ENCODE measurements at regions not wholly inside any gene's neighbourhood (a gene's known extent, or its start where the extent isn't known, plus 50 kb on each side); places are given as distances from the start of the nearest gene placed in this dataset.

DNA sequence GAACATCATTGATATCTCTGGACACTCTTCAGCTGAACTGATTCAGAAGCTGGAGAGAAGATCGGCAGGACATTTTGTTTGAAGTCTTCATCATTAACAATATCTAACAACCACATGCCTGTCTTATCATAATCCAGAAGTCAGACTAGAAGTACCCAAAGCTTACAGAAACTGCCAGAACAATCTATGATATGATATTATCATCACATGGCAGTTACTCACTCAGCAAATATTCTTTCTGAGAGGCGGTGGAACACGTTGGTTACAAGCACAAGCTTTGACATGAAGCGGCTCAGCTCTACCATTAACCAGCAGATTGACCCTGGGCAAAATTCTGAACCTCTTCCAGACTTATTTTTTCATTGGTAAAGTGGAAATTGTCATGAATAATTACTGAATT lies 69.4 kb upstream of the KIT start (continued):
- peak; percentile 58; the same call in 1 of the 2 replicates for TF ChIP-seq MTA2 (IDR thresholded peaks at IDR 0.05; ENCODE audit: low read depth)
- TF ChIP-seq KLF6 (CRISPR knock-in tag; IDR thresholded peaks at IDR 0.05; ENCODE audit: borderline replicate concordance): no peak
- no peak for TF ChIP-seq MED1 (CRISPR knock-in tag; IDR thresholded peaks at IDR 0.05; ENCODE audit: borderline replicate concordance)
- TF ChIP-seq ZNF644 (tag; IDR thresholded peaks at IDR 0.05; ENCODE audit: low read depth): peak; percentile 51; the same call in 1 of the 2 replicates
- TF ChIP-seq MEF2A (IDR thresholded peaks at IDR 0.05; ENCODE audit: control insufficient read depth, low read depth, low read length): no peak
- no peak for TF ChIP-seq ZNF134 (CRISPR knock-in tag; conservative IDR thresholded peaks at IDR 0.05)
- no peak for TF ChIP-seq ZNF583 (CRISPR knock-in tag; IDR thresholded peaks at IDR 0.05)
- peak in 1 of 2 experiments; percentile 70; a peak in 1 of 4 replicates for TF ChIP-seq TBL1XR1 (IDR thresholded peaks at IDR 0.05; ENCODE audit: low read length in 2 of 2)
- TF ChIP-seq, protein P1, sequence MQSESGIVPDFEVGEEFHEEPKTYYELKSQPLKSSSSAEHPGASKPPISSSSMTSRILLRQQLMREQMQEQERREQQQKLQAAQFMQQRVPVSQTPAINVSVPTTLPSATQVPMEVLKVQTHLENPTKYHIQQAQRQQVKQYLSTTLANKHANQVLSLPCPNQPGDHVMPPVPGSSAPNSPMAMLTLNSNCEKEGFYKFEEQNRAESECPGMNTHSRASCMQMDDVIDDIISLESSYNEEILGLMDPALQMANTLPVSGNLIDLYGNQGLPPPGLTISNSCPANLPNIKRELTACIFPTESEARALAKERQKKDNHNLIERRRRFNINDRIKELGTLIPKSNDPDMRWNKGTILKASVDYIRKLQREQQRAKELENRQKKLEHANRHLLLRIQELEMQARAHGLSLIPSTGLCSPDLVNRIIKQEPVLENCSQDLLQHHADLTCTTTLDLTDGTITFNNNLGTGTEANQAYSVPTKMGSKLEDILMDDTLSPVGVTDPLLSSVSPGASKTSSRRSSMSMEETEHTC (IDR thresholded peaks at IDR 0.05): peak; percentile 67; the same call in 1 of the 2 replicates
- TF ChIP-seq ZNF589 (CRISPR knock-in tag; IDR thresholded peaks at IDR 0.05; ENCODE audit: low read depth): no peak
- no peak for TF ChIP-seq NR2F6 (CRISPR knock-in tag; IDR thresholded peaks at IDR 0.05)
- no peak for TF ChIP-seq CHCHD3 (CRISPR knock-in tag; IDR thresholded peaks at IDR 0.05)
- TF ChIP-seq RFX1 (IDR thresholded peaks at IDR 0.05): no peak
- no peak for TF ChIP-seq ID3 (CRISPR knock-in tag; IDR thresholded peaks at IDR 0.05)
- TF ChIP-seq ID3 (tag; IDR thresholded peaks at IDR 0.05): no peak
- TF ChIP-seq, protein P2, sequence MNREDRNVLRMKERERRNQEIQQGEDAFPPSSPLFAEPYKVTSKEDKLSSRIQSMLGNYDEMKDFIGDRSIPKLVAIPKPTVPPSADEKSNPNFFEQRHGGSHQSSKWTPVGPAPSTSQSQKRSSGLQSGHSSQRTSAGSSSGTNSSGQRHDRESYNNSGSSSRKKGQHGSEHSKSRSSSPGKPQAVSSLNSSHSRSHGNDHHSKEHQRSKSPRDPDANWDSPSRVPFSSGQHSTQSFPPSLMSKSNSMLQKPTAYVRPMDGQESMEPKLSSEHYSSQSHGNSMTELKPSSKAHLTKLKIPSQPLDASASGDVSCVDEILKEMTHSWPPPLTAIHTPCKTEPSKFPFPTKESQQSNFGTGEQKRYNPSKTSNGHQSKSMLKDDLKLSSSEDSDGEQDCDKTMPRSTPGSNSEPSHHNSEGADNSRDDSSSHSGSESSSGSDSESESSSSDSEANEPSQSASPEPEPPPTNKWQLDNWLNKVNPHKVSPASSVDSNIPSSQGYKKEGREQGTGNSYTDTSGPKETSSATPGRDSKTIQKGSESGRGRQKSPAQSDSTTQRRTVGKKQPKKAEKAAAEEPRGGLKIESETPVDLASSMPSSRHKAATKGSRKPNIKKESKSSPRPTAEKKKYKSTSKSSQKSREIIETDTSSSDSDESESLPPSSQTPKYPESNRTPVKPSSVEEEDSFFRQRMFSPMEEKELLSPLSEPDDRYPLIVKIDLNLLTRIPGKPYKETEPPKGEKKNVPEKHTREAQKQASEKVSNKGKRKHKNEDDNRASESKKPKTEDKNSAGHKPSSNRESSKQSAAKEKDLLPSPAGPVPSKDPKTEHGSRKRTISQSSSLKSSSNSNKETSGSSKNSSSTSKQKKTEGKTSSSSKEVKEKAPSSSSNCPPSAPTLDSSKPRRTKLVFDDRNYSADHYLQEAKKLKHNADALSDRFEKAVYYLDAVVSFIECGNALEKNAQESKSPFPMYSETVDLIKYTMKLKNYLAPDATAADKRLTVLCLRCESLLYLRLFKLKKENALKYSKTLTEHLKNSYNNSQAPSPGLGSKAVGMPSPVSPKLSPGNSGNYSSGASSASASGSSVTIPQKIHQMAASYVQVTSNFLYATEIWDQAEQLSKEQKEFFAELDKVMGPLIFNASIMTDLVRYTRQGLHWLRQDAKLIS (CRISPR knock-in tag; IDR thresholded peaks at IDR 0.05): no peak
- peak; percentile 82 for TF ChIP-seq TCF3 (CRISPR knock-in tag; IDR thresholded peaks at IDR 0.05)
- no peak for TF ChIP-seq HDGF (IDR thresholded peaks at IDR 0.05)
- no peak for TF ChIP-seq ZC3H11A (IDR thresholded peaks at IDR 0.05; ENCODE audit: low read depth, low read length)
- TF ChIP-seq ZKSCAN3 (CRISPR knock-in tag; IDR thresholded peaks at IDR 0.05): no peak
- no peak for TF ChIP-seq THAP12 (CRISPR knock-in tag; IDR thresholded peaks at IDR 0.05)
- TF ChIP-seq SMARCE1 (IDR thresholded peaks at IDR 0.05): peak; percentile 77
- no peak for TF ChIP-seq USF1 (CRISPR knock-in tag; IDR thresholded peaks at IDR 0.05)
- no peak for TF ChIP-seq ZNF174 (CRISPR knock-in tag; IDR thresholded peaks at IDR 0.05)
